HL-60 (cell line): ENCODE measurements at regions not wholly inside any gene's neighbourhood (a gene's known extent, or its start where the extent isn't known, plus 50 kb on each side); places are given as distances from the start of the nearest gene placed in this dataset.

ENCODE experiments used
- POLR2AphosphoS5 ChIP-seq: IDR thresholded peaks from 2 replicates; pipeline ENCODE4 v1.6.1; 2012; ENCODE audit warnings: low read depth
- SPI1 ChIP-seq: IDR thresholded peaks from 2 replicates; pipeline ENCODE4 v1.6.1; 2012; ENCODE audit warnings: low read depth, mild to moderate bottlenecking, borderline replicate concordance
- TF ChIP-seq, protein P1 (sequence below): IDR thresholded peaks from one replicate; pipeline ENCODE4 v1.5.1; 2011; ENCODE audit warnings: low read length, control low read depth, inconsistent platforms; ENCODE audit not compliant: insufficient read depth

DNA sequence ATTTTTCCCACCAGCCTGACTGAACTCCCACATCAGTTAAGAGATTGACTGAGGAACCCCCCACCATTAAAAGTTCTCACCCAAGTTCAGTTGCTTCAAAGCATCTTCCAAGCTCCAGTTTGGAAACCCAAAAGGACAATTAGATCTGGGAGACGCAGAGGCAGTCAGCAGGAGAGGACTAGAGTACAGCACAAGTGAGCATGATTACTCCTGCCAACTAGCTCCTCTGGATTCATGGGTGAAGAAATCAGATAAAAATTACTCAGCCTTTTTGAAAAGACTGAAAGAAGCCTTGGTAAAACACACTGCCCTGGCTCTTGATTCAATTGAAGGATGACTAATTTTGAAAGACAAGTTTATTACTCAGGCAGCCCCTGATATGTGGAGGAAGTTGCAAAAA lies 297.5 kb downstream of the ADAM29 start:
- TF ChIP-seq SPI1 (no peak), POLR2AphosphoS5 (no peak)
- TF ChIP-seq, protein P1, sequence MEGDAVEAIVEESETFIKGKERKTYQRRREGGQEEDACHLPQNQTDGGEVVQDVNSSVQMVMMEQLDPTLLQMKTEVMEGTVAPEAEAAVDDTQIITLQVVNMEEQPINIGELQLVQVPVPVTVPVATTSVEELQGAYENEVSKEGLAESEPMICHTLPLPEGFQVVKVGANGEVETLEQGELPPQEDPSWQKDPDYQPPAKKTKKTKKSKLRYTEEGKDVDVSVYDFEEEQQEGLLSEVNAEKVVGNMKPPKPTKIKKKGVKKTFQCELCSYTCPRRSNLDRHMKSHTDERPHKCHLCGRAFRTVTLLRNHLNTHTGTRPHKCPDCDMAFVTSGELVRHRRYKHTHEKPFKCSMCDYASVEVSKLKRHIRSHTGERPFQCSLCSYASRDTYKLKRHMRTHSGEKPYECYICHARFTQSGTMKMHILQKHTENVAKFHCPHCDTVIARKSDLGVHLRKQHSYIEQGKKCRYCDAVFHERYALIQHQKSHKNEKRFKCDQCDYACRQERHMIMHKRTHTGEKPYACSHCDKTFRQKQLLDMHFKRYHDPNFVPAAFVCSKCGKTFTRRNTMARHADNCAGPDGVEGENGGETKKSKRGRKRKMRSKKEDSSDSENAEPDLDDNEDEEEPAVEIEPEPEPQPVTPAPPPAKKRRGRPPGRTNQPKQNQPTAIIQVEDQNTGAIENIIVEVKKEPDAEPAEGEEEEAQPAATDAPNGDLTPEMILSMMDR = no peak
